Activated CD8-positive, alpha-beta memory T cell treated with anti-CD3 and anti-CD28 coated beads, Interleukin-2, amount 50 U/mL, for 24 hours (primary cell): ENCODE measurements at regions not wholly inside any gene's neighbourhood (a gene's known extent, or its start where the extent isn't known, plus 50 kb on each side); places are given as distances from the start of the nearest gene placed in this dataset.
"Not testable (repeated sequence)": the region's sequence is repeated elsewhere in the genome, so short reads cannot be mapped to it uniquely, and the experiment has no call there.

Experiments
- DNase-seq: peaks from one replicate; pipeline ENCODE4 v3.0.0-alpha.2; 2020; ENCODE audit errors: extremely low read depth

DNA sequence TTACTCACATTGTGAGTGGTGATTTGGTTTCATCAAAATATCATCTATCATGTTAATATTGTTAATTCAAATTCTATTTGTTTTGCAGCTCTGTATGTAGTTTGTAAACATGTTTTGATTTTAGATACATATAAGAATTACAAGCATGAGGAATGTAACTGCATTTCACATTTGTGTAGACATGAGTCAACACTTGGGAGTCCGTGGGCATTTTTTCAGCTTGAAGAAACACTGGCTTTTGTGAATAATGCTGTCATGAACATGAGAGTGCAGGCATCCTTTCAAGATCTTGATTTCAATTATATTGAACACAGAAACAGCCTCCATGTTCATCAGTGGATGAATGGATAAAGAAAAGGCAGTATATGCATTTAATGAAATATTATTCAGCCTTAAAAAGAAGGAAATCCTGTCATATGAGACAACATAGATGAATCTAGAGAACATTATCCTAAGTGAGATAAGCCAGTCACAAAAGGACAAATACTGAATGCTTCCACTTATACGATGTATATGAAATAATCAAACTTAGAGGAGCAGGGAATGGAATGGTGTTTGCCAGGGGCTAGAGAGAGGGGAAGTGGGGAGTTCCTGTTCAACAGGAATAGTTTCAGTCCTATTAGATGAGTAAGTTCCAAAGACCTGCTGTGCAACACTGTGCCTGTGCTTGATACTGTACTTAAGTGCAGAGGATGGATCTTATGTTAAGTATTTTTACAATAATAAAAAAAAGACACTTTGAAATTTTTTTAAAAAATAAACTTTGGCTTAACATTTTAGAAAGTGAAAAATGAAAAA is 194.9 kb downstream of the LRATD1 start:
- no peak for DNase-seq

DNA sequence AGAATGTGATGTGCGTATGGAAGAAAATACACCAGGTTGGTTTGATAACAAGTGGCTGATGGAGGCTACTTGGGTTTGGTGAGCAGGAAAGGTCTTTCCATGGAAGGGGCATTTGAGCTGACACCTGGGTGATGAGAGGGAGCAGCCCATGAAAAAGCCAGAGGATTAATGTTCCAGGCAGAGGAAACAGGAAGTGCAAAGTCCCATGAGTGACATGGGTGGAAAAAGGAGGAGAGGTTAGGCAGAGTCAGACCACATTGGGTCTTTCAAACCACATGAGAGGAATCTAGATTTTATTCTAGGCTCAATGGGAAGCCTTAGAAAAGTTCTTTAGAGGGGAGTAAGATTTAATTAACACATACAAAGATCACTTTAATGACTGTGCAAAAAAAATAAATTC is 195.7 kb downstream of the LRATD1 start:
- DNase-seq: no peak

DNA sequence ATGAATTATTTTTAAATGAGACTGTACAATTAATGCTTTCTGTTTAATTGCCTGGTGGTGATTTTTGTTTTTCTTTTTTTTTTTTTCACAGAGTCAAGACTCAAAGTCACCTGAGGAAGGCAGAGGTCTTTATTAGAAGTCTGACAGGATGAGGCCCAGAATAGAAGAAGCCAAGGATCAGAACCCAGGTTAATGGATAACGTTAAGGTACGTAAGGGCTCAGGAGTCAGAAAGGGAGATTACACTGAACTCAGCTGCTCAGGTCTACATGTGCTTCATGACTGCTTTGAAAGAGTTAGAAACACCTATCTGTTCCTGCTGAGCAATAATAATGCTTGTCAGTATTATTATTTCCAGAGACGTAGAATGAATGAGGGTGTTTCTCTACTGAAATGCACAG is 196.5 kb downstream of the LRATD1 start:
- no peak for DNase-seq

DNA sequence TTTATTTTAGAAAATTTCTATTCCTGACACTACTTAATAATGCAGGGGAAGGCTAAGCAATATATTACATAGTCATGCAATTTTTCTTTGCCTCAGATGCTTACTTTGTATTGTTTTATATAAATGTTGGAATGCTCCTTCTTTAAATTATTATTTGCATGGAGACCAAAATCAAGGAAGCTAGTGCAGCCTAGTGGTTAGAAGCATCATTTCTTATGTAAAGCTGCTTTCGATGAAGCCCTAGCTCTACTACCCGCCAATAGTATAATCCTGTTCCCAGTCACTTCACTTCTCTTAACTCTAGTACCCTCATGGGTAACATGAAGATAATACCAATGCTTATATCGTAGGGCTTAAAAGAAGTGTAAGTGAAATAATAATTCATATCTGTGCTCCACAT is 198.9 kb downstream of the LRATD1 start:
- no peak for DNase-seq

DNA sequence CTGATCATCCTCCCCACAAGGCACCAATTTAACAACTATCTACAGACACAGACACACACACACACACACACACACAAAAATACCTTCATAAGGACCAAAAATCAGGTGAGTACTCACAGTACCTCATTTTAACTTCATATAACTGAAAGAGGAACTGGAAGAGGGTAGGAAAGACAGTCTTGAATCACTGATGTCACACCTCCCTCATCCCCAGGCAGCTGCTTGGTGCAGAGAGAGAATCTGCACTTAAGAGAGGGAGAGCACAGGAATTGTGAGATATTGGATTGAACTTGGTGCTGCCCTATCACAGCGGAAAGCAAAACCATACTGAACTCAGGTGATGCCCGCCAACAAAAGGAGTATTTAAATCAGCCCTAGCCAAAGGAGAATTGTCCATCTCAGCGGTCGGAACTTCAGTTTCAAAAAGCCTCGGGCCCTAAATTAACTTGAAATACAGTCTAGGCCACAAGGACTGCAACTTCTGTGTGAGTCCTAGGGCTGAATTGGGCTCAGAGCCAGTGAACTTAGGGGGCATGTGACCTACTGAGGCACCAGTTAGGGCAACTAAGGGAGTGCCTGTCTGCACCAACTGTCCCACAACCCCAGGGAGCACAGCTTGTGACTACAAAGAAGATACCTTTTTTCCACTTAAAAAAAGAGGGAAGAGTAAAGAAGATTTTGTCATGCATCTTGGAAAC is 211.1 kb downstream of the LRATD1 start:
- DNase-seq: no peak

DNA sequence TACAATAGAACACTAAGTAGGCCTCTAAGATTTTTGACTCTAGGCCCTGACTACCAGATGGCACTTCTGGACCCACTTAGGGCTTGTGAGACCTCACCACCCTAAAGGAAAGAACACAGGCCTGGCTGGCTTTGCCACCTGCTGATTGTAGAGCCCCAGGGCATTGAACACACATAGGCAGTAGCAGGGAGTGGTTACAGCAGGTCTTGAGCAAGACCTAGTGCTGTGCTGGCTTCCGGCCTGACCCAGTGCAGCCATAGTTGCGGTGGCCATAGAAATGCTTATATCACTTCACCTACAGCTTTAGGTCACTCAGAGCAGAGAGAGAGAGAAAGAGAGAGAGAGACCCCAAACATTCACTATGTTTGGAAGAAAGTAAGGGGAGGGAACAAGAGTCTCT is 223.2 kb downstream of the LRATD1 start:
- DNase-seq: no peak

DNA sequence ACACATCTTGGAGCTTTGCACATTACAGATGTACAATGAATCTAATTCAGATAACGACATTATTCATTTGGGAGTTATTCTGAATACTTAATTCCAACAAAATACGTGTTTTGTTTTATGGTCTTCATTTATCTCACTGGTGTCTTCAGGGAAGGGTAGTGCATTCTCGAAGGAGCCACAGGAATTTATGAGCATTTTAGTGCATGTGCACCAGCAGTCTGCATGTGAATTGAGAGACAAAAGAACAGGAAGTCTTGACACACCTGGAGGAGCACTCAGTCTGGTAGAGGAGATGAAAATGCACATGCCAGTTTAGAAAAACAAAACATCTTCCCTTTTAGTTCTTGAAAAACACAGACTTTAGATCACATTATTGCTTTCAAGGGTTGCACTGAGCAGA is 228.7 kb downstream of the LRATD1 start:
- no peak for DNase-seq

DNA sequence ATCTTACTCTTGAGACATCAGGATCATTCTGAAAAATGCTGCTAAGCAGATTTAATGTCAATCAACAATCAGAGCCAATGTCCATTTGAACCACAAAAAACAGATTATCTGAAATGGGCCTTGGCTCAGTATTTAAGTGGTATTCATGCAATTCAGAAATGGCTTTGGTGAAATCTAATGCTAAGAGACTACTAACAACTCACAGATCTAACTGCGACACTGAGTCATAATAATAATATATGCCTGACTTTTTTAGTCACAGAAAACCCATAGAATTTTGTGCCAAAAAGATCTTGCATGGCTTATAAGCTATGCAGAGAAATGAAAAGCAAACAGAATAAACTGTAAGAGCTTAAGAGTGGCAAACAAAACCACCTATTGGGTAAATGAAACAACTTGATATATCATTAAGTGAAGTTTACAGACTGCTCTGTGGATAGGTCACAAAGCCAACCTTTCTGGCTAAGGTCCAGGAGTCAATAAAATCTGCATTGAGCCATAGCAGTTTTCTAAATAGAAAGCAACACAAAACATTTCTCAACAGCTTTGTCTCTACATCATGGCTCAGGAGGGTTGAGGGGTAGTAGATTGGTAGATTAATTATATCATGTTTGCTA is 234.3 kb downstream of the LRATD1 start:
- no peak for DNase-seq

DNA sequence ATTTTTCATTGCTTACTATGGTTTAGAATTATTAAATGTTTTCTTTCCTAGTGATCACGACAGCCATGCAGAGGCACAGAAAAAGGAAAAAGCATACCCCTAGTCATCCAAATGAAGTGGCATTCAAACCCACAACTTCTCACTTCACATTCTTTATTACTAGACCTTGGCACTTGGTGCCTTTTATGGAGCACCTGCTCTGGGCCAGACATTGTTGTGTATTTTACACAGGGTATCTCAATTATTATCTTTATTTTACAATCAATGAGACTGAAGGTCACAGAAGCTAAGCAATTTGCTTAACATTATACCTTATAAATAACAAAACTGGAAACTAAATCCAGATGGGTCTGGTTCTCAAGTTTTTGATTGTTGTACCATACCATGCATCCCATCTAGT is 235.3 kb downstream of the LRATD1 start:
- DNase-seq: no peak

DNA sequence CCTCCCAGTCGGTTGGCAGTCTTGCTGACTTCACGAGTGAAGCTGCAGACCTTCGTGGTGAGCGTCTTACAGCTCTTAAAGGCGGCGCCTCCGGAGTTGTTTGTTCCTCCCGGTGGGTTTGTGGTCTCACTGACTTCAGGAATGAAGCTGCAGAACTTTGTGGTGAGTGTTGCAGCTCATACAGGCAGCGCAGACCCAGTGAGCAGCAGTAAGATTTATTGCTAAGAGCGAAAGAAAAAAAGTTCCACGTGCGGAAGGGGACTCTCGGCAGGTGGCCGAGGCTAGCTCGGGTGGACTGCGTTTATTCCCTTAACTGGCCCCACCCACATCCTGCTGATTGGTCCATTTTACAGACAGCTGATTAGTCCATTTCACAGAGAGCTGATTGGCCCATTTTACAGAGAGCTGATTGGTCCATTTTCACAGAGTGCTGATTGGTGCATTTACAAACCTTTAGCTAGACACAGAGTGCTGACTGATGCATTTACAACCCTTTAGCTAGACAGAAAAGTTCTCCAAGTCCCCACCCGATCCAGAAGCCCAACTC is 240.3 kb downstream of the LRATD1 start:
- no peak for DNase-seq

DNA sequence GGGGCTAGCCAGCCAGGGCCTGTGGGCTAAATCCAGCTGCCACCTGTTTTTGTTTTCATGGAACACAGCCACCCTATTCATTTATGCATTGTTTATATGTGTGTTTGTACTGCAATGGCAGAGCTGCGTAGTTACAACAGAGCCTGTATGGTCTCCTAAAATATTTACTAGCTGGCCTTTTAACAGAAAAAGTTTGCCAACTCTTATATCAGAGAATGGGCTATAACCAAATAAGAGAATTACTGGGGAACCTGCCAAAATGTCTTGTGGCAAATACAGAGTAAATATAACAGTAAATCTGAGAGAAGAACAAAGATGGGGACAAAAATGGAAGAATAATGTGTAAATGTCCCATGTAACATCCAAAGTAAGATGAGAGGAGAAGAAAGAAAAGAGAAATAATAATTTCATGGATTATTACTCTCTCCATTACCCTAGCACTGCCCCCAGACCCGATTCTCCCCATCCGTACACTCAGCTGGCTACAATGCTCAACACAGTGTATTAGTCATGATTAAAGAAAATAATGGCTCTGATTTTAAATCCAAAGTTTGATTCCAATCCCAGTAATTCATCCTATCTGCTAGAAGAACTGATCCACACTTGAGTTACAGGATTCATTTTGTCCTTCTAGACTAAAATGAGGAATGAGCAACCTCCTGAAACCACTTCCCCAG is 249.3 kb downstream of the LRATD1 start:
- DNase-seq: no peak

DNA sequence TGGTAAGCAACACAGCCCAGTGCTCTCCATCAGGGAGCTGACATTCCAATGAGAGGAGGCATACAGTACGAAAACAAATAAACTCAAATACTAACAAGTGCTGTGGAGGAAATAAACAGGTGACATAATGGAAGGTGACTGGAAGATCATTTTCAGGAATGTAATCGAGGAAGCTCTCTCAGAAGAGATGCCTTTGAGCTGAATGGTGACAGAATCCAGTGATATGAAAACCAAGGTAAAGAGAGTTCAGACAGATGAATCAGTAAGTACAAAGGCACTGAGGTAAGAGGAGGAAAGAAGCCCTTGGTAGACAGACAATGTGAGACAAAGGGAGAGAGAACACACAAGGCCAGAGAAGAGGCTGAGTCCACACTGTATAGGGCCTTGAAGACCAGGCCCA is 252.1 kb downstream of the LRATD1 start:
- DNase-seq: no peak

DNA sequence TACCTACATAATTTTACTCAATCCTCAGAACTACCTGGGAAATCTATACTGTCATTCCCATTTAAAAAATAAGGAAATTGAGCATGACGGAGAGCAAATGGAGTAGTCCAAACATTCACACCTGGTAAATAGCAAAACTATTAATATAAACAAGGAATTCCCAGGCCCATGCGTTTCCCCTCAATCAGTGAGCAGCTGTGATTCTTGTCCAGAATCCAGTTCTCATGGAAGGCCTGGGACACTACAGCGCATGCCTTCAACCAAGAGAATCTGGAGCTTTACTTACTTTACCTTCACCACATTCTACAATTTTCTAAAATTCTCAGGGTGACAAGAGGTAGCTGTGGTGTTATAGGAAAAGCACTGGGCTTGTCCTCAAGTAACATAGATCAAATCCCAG is 259.0 kb downstream of the LRATD1 start:
- no peak for DNase-seq

DNA sequence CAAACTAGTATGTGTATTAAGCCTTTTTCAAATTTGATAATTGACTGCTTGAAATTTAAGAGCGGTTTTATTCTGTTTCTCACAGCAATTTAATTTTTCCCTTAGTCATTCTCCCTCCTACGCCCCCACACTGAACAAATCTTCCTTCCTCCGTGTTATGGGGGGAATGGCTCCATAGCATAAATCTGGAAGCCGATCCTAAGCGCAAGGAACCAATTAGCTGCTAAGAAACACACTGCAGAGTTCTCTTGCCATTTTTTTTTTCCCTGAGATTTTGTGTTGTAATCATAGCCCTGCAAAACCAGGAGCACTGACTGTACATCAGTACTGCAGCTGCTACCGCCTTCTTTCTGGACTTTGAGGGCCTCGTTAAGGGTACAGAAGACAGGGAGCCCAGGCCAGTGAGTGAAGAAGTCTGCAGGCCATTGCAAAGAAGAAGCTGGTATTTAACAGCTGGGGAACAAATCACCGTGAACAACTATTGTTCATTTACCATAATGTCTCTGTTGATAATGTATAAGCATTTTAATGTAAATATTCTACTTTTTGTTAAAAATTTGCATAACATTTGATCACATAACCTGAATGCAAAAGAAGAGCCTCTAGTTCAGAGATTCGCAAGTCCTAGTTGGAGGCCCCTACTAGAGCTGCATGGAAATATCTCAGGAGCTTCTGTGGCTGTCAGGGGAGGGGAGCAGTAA is 264.0 kb downstream of the LRATD1 start:
- no peak for DNase-seq

DNA sequence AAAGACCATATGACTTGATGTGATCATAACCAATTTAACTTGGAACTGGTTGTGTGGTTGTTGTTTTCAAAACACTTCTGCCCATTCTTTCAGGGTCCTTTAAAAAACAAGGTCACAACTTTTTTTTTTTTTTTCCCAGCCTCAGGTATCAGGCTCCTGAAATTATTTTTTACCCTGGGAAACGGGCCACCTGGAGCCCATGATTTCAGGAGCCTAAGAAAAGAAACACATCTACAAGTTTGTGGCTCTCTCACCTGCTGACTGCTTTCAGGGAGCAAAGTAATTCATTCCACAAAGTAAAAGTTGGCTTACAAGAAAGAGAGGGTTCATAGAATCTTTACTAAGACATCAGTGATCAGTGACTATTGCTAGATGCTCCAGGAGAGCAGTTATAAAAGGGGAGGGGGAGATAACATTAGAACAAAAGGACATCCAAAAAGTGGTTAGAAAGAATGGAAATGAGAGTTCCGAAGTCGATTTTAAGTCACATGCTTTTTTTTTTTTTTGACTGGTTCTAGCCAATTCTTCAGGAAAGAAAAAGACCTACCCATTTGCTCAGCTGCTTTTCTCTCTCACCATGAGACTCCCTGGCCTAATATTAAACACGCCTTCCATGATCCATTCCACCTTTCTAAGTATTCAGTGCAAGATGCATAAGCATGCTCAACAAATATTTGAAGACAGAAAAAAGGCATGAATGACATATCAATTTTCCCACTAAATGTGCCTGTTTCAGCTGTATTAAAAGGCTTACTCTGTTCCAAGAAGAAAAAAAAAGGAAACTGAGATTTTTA is 267.3 kb downstream of the LRATD1 start:
- no peak for DNase-seq

DNA sequence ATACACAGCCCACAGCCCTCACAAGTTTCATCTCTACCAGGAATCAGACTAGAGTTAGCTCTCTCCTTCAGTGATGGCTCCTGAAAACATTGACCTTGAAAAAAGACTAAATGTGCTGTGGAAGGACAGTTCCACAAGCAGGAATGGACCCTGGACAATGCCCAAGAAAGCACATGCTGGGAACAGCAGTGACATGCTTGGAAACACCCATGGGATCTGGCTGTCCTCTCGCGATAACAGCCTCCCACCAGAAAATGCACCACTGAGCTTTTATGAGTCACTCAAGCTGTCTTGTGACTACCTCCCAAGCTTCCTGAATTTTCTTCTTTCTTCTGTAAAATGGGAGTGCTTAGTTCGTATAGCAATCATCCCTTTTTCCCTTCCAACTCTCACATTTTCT is 269.2 kb downstream of the LRATD1 start:
- no peak for DNase-seq

DNA sequence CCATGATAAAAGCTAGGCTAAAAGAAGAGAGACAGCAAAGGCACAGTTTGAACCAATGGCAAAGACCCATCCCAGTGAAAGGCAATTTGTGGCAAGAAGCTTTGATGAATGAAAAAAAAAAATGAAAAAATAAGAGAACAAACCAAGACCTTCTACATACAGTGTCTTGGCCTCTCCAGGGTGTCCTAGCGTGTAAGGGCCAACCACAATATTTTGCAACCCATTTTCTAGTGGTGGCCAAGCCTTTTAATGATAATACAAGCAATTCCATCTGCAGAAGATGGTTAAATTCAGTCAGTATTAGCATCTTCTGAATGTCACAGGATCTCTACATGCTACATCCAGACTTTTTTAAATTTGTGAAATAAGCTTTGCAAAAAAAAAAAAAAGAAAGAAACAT is 270.4 kb downstream of the LRATD1 start:
- no peak for DNase-seq

DNA sequence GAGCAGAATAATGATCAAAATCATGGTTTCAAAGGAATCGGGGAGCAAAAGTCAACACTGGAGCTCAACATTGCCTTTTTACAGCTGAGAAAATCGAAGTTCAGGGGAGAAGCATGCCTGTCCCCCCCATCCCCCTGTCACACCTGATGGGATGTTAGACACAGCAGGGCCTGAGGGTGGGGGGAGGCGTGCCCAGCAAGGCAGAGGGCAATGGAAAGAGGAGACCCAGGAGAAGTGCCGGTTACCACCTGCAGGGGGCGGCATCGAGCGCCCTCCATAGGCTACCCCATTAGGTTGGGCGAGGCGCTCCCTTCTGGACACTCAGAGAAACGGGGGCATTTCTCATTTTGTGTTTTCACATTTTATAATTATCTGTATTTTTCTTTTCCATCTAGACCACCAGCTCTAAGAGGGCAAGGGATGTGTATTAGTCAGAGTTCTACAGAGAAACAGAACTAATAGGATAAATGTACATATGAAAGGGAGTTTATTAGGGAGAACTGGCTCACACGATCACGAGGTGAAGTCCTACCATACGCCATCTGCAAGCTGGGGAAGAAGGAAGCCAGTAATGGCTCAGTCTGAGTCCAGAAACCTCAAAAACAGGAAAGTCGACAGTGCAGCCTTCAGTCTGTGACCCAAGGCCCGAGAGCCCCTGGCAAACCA is 271.3 kb downstream of the LRATD1 start:
- DNase-seq: peak; percentile 10

DNA sequence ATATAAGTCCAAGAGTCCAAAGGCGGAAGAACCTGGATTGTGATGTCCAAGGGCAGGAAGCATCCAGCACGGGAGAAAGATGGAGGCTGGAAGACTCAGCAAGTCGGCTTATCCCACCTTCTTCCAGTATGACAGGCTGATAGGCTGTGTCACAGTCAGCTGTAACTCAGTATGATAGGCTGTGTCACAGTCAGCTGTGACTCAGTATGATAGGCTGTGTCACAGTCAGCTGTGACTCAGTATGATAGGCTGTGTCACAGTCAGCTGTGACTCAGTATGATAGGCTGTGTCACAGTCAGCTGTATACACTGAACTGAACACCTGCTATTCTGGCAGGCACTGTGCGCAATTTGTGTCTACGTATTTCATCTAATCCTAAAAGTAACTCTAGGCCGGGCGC is 271.9 kb downstream of the LRATD1 start:
- not testable (repeated sequence) for DNase-seq

DNA sequence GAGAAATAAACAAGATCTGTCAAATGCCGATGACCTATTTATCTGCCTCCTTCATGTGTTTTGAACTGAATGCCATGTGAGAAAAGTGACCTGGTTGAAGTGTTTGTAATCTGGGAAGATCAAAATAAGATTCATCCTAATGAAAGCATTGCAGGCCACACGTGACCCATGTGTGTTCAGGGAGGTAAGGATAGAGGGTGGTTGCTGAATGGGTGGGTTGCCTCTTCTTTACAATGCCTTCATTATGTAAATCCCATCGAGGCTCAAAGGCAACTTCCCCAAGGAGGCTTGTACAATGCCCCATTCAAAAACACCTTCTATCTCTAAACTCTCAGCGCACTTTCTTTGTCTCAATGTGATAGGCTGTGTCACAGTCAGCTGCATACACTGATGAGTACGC is 273.1 kb downstream of the LRATD1 start:
- no peak for DNase-seq
